Stimulated activated CD4-positive, alpha-beta T cell treated with anti-CD3 and anti-CD28 coated beads, Interleukin-4, amount 100 ng/mL, for 24 hours (primary cell): ENCODE measurements at regions not wholly inside any gene's neighbourhood (a gene's known extent, or its start where the extent isn't known, plus 50 kb on each side); places are given as distances from the start of the nearest gene placed in this dataset.
A peak's percentile ranks its signal among the peaks of the same experiment; 100 is the strongest.
"Not testable (repeated sequence)": the region's sequence is repeated elsewhere in the genome, so short reads cannot be mapped to it uniquely, and the experiment has no call there.

Experiments
- DNase-seq: peaks from one replicate; pipeline ENCODE4 v3.0.0-alpha.2; 2020

GRCh38 chr3:130151555-130151954 lies 69.9 kb downstream of the ALG1L2 start:
- DNase-seq = not testable (repeated sequence)

GRCh38 chr3:130153247-130153646 lies 71.6 kb downstream of the ALG1L2 start:
- DNase-seq = not testable (repeated sequence)

GRCh38 chr3:130155464-130155863 lies 73.8 kb downstream of the ALG1L2 start:
- DNase-seq = not testable (repeated sequence)

GRCh38 chr3:130166856-130167255 lies 85.2 kb downstream of the ALG1L2 start:
- not testable (repeated sequence) for DNase-seq

GRCh38 chr3:130175195-130175594 lies 93.6 kb downstream of the ALG1L2 start:
- not testable (repeated sequence) for DNase-seq

- DNase-seq = not testable (repeated sequence)
These were observed 95.0 kb downstream of the ALG1L2 start for GRCh38 chr3:130176476-130177256.

- not testable (repeated sequence) for DNase-seq
These were observed 97.2 kb downstream of the ALG1L2 start for GRCh38 chr3:130178835-130179234.

GRCh38 chr3:130179353-130179970 lies 97.8 kb downstream of the ALG1L2 start:
- DNase-seq = peak; percentile 24

- DNase-seq = not testable (repeated sequence)
These were observed 100.8 kb downstream of the ALG1L2 start for GRCh38 chr3:130182475-130182874.

- not testable (repeated sequence) for DNase-seq
These were observed 102.1 kb downstream of the ALG1L2 start for GRCh38 chr3:130183689-130184088.

GRCh38 chr3:130184152-130185024 lies 102.8 kb downstream of the ALG1L2 start:
- DNase-seq = not testable (repeated sequence)

GRCh38 chr3:130201272-130201671 lies 119.6 kb downstream of the ALG1L2 start:
- DNase-seq = not testable (repeated sequence)

- DNase-seq = not testable (repeated sequence)
These were observed 122.0 kb downstream of the ALG1L2 start for GRCh38 chr3:130203633-130204032.

- DNase-seq = no peak
These were observed 117.9 kb upstream of the COL6A5 start for GRCh38 chr3:130227540-130227939.

- no peak for DNase-seq
These were observed 102.5 kb upstream of the COL6A5 start for GRCh38 chr3:130242850-130243569.

- no peak for DNase-seq
These were observed 101.7 kb upstream of the COL6A5 start for GRCh38 chr3:130243808-130244207.

- no peak for DNase-seq
These were observed 94.5 kb upstream of the COL6A5 start for GRCh38 chr3:130250982-130251381.

GRCh38 chr3:130255442-130255841 lies 90.0 kb upstream of the COL6A5 start:
- DNase-seq = no peak

- no peak for DNase-seq
These were observed 88.6 kb upstream of the COL6A5 start for GRCh38 chr3:130256821-130257340.

- DNase-seq = no peak
These were observed 86.9 kb upstream of the COL6A5 start for GRCh38 chr3:130258532-130258952.

- DNase-seq = no peak
These were observed 86.2 kb upstream of the COL6A5 start for GRCh38 chr3:130259166-130259874.

GRCh38 chr3:130260918-130261317 lies 84.6 kb upstream of the COL6A5 start:
- DNase-seq = no peak
